ENCODE measurements at regions not wholly inside any gene's neighbourhood (a gene's known extent, or its start where the extent isn't known, plus 50 kb on each side); places are given as distances from the start of the nearest gene placed in this dataset.

DNA sequence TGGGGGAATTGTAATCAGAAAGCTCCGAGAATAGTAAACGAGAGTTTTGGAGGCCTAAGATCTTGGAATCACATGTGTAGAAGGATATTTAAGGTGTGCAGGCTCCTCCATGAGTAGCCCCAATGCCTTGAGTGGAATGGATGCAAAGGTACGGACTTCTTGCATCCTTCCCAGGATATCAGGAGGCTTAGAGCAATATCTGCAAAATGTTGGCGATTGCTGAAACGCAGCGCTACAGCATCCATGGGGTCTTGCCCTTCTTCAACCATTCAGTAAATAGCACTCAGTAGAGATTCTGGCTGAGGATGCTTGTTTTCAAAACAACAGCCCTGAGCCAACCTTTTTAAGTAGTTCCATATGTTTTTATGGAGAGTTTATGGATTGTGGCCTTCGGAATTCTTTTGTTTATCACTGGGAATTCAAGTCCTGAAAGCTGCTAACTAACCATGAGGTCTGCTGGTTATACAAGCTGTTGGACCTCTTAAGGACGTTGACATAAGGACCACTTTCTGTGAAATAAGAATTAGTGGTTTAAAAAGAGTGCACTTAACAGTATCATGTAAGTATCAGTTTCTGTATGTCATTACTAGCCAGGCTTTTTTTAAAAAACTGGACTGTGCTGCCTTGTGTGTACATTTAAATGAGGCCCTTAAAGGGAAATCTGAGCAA lies 228.8 kb upstream of the PGRMC2 start:
- Mint-ChIP-seq H3K4me3 (no peak overlapping the region), H3K27me3 (ENCODE audit: low read depth) (no peaks in the 10 kb centered on the region), H3K9me3 (peaks cover 2% of the 10 kb centered on the region), H3K36me3 (ENCODE audit: low read depth) (no peaks in the 10 kb centered on the region), H3K4me1 (peaks cover 36% of the 10 kb centered on the region), H3K27ac (peak overlapping the region; percentile 74 to 85 (median 82))
- TF ChIP-seq, protein P1, sequence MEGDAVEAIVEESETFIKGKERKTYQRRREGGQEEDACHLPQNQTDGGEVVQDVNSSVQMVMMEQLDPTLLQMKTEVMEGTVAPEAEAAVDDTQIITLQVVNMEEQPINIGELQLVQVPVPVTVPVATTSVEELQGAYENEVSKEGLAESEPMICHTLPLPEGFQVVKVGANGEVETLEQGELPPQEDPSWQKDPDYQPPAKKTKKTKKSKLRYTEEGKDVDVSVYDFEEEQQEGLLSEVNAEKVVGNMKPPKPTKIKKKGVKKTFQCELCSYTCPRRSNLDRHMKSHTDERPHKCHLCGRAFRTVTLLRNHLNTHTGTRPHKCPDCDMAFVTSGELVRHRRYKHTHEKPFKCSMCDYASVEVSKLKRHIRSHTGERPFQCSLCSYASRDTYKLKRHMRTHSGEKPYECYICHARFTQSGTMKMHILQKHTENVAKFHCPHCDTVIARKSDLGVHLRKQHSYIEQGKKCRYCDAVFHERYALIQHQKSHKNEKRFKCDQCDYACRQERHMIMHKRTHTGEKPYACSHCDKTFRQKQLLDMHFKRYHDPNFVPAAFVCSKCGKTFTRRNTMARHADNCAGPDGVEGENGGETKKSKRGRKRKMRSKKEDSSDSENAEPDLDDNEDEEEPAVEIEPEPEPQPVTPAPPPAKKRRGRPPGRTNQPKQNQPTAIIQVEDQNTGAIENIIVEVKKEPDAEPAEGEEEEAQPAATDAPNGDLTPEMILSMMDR (IDR thresholded peaks at IDR 0.05; ENCODE audit: unreplicated experiment in 3 of 3): no peak

DNA sequence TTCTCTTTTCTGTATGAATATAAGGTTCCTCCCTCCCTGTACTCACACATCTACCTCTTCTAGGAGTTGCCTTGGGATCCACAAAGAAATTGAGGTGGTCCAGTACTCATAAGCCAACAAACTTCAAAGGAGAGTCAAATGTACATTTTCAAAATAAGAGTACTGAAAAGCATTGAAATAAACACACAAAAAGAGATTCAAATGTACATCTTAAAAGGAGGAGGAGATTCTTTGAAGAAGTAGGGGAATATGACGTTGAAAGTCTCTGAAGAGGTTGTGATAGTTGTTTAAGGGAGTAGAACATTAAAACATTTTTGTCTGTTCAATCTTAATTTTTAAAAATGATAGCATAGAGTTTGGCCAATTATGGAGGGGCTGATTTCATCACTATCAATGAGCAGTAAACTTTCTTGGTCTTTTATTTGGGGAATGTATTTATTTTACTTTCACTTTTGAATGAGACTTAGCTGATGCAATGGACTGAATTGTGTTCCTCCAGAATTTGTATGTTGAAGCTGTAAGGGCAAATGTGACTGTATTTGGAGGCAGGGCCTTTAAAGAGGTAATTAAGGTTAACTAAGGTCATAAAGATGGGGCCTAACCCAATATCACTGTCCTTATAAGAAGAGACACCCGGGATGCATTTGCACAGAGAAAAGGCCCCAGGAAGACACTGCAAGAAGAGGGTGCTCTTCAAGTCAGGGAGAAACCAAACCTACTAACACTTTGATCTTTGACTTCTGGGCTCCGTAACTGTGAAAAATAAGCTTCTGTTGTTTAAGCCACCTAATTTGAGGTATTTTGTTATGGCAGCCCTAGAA lies 226.3 kb upstream of the PGRMC2 start:
- peaks cover 25% of the 10 kb centered on the region for H3K4me1 Mint-ChIP-seq
- H3K36me3 Mint-ChIP-seq (ENCODE audit: low read depth): no peaks in the 10 kb centered on the region
- no peaks in the 10 kb centered on the region for H3K27me3 Mint-ChIP-seq (ENCODE audit: low read depth)

DNA sequence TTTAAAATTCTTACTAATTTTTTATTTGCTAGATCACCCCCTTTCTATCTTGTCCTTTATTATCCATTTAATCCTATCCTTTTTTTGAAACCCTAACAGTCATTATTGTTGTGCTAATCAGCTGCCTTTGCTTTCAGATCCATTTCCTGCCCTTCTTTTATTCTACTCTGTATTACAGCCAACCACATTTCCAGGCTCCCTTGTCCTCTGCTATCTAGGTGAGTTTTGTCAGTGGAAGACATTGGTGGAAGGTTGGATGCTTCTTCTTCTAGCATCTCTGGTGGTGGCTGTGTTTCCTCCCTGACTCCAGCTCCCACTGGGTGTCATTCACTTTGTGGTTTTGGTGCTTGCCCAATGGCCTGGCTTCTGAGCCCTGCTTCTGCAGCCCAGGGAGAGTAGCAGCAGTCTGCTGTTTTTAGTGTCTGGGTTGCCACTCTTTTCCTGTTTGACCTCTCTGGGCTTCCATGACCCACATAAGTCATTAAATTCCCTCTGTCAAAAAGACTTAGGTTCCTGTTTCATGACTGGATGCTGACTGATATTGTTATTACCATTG lies 225.2 kb upstream of the PGRMC2 start:
- no peaks in the 10 kb centered on the region for H3K36me3 Mint-ChIP-seq (ENCODE audit: low read depth)

More for the DNA sequence above, 226.3 kb upstream of the PGRMC2 start:
- TF ChIP-seq, protein P1 (IDR thresholded peaks at IDR 0.05; ENCODE audit: unreplicated experiment in 3 of 3): no peak
- Mint-ChIP-seq H3K4me3 (no peak overlapping the region), H3K27ac (peak overlapping the region in 1 of 3 experiments; percentile 11), H3K9me3 (peaks cover 2% of the 10 kb centered on the region)

DNA sequence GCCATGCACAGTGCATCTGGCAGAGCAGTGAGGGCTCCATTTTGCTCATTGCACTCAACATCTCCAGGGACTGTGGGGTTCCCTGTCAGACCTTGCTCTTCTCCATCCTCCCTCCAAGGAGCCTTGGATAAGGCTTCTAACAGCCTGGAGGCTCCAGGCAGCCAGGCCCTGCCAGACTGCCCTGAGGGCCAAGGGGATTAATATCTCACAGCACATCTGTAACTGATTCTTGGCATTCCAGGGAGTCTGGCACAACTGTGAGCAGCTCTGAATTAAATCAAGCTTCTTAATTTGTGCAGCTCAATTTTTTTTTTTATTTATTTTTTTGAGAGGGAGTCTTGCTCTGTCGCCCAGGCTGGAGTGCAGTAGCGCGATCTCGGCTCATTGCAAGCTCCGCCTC lies 224.5 kb upstream of the PGRMC2 start:
- H3K27ac Mint-ChIP-seq: no peak overlapping the region
- TF ChIP-seq, protein P1 (IDR thresholded peaks at IDR 0.05; ENCODE audit: unreplicated experiment in 3 of 3): no peak
- peaks cover 13% of the 10 kb centered on the region for H3K4me1 Mint-ChIP-seq
- H3K4me3 Mint-ChIP-seq: no peak overlapping the region
- no peaks in the 10 kb centered on the region for H3K36me3 Mint-ChIP-seq (ENCODE audit: low read depth)
- H3K9me3 Mint-ChIP-seq: peaks cover 2% of the 10 kb centered on the region
- no peaks in the 10 kb centered on the region for H3K27me3 Mint-ChIP-seq (ENCODE audit: low read depth)

More for the DNA sequence above, 225.2 kb upstream of the PGRMC2 start:
- TF ChIP-seq, protein P1 (IDR thresholded peaks at IDR 0.05; ENCODE audit: unreplicated experiment in 3 of 3): no peak
- Mint-ChIP-seq H3K9me3 (peaks cover 2% of the 10 kb centered on the region), H3K27ac (no peak overlapping the region), H3K4me3 (no peak overlapping the region), H3K4me1 (peaks cover 20% of the 10 kb centered on the region), H3K27me3 (ENCODE audit: low read depth) (no peaks in the 10 kb centered on the region)

DNA sequence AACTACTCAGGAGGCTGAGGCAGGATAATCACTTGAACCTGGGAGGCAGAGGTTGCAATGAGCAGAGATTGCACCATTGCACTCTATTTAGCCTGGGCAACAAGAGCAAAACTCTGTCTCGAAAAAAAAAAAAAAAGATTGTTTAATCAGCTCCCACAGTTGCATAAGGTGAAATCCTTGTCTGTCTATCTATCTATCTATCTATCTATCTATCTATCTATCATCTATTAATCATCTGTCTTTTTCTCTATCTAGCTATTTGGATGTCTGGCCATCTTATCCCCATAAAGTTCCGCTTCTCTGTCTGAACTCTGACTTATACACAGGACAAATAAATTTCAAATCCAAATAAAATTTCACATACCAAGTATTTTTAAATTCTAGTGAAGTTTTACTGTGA lies 223.2 kb upstream of the PGRMC2 start:
- H3K4me1 Mint-ChIP-seq: peaks cover under 1% of the 10 kb centered on the region
- H3K27me3 Mint-ChIP-seq (ENCODE audit: low read depth): no peaks in the 10 kb centered on the region

More for the DNA sequence above, 223.2 kb upstream of the PGRMC2 start:
- Mint-ChIP-seq H3K27ac (no peak overlapping the region), H3K4me3 (no peak overlapping the region), H3K9me3 (peaks cover 2% of the 10 kb centered on the region), H3K36me3 (ENCODE audit: low read depth) (no peaks in the 10 kb centered on the region)
- TF ChIP-seq, protein P1 (IDR thresholded peaks at IDR 0.05; ENCODE audit: unreplicated experiment in 3 of 3): no peak
